ENCODE measurements at regions not wholly inside any gene's neighbourhood (a gene's known extent, or its start where the extent isn't known, plus 50 kb on each side); places are given as distances from the start of the nearest gene placed in this dataset.

- no peak for TF ChIP-seq CTCF (IDR thresholded peaks at IDR 0.05 in 2 of 3, conservative IDR thresholded peaks at IDR 0.05 in 1 of 3; ENCODE audit: borderline replicate concordance in 1 of 3, insufficient read depth in 1 of 3, low read depth in 2 of 3, low read length in 2 of 3)
- no peak for TF ChIP-seq CBX3 (IDR thresholded peaks at IDR 0.05; ENCODE audit: low read depth)
- TF ChIP-seq POLR2A (IDR thresholded peaks at IDR 0.05; ENCODE audit: borderline replicate concordance, extremely low read depth, insufficient read depth, insufficient read length), result no peak
- no peak for TF ChIP-seq EZH2 (IDR thresholded peaks at IDR 0.05)
- TF ChIP-seq POLR2AphosphoS5 (IDR thresholded peaks at IDR 0.05; ENCODE audit: low read depth, low read length), result no peak
- TF ChIP-seq YY1 (IDR thresholded peaks at IDR 0.05; ENCODE audit: extremely low read depth, insufficient replicate concordance, low read depth, low read length), result no peak
- no peak for TF ChIP-seq JUND (IDR thresholded peaks at IDR 0.05)
Observed at GRCh38 chr7:49400891-49401550, 372.4 kb upstream of the VWC2 start.
